GM12891 (cell line): ENCODE measurements at regions not wholly inside any gene's neighbourhood (a gene's known extent, or its start where the extent isn't known, plus 50 kb on each side); places are given as distances from the start of the nearest gene placed in this dataset.

Experiments used
- POLR2A ChIP-seq: IDR thresholded peaks from 2 replicates; pipeline ENCODE4 v1.6.1; 2011; ENCODE audit warnings: low read depth, low read length, control low read depth
- POLR2AphosphoS5 ChIP-seq: IDR thresholded peaks from 2 replicates; pipeline ENCODE4 v1.6.1; 2011; ENCODE audit warnings: low read depth, low read length, control low read depth

DNA sequence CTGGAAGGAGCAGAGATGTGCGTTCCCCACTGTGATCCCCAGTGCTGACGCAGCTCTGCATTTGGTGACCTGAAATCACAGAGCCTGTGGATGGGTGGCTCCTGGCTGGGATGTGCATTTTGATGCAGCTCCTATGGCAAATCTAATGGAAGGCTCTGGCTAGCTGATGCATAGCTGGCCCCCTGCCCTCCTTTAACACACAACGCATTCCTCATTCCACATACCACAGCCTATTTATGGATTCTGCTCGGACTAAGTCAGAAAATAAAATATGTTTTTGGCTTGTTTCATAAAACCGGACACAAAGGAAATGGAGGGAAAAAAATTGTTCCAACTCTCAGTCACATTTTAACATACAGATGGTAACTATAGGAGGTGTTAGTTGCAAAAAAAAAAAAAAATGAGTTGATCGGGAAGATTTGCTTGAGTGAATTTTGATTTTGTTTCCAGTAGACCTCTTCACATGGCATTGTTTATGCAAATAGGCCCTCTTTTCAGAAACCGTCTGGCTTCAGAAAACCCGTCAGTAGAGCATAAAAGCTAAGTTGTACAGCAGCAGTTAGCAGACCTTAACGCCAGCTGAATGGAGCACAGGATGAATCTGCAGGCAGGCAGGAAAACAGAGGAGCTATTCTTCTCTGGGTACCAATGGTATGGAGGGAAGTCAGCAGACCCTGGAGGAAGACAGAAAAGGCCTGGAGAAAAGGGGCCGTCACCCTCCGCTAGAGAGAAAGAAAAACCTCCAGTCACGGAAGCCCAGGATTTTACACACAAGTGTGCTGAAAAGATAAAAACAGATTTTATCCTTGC lies 215.4 kb downstream of the HDGFL1 start:
- TF ChIP-seq POLR2A: no peak
- TF ChIP-seq POLR2AphosphoS5: no peak
